GM21528 (cell line): ENCODE measurements at regions not wholly inside any gene's neighbourhood (a gene's known extent, or its start where the extent isn't known, plus 50 kb on each side); places are given as distances from the start of the nearest gene placed in this dataset.

ENCODE experiments used
- ATAC-seq: cut with Tn5 transposase; IDR thresholded peaks from one replicate; pipeline ENCODE4 v1.9.1; 2021; ENCODE audit warnings: mild to moderate bottlenecking, moderate library complexity; ENCODE audit not compliant: unreplicated experiment, low FRiP score

DNA sequence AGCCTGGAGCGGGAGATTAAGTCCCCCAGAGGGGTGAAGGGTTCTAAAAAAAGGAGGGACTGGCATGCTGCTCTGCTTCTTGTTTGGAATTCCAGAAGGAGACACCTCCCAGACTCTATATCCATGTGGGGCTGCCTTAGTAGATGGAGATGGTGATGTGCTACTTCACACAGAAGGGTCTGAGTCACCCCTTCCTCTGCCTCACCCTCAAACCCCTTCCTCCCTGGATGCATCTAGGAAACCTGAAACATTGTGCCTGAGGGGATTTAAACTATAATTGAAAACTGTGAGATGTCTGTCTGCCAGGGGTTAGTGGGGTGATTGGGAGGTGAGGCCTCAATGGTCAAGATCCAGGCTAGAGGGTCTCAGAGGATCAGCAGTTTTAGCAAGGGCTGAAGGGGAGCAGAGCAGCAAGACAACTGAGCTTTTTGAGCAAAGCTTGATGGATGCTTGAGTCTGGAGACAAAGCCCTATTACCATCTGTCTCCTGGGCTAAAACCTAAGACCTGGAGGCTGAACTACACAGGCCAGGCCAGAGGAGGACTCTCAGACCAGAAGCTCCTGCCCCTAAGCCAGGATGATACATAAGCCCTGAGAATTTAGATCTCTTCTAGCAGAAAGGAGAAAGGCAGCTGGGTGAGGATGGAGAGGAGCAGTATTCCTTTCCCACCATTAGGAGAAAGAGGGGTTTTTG, 314.7 kb upstream of the ATP2B1 start:
- no peak for ATAC-seq

DNA sequence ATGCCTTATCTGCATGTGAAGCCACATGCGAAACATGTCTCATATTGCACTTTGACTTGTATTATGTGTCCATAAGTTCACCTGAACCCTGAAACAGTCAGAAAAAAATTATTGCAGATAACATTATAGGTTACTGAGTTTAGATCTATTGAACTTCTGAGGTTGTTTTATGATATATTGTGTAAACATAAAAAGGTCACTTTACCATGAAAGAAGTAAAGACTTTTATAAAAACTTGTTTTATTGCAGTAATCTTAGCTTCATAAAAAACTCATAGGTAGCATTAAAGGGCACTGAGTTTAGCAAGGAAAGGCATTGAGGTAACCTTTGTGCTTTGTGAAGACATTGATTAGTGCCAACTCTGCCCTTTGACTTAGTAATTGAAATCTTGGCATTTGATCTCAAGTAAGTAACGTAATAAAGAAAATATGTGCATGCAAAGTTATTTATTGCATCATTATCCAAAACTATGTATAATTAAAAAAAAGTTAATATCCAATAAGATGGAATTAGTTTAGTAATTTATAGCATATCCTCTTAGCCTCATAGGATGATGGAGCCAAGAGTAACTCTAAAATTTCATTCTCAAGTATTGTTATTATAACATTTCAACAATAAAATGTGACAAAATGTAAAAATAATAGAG, 313.3 kb upstream of the ATP2B1 start:
- no peak for ATAC-seq

DNA sequence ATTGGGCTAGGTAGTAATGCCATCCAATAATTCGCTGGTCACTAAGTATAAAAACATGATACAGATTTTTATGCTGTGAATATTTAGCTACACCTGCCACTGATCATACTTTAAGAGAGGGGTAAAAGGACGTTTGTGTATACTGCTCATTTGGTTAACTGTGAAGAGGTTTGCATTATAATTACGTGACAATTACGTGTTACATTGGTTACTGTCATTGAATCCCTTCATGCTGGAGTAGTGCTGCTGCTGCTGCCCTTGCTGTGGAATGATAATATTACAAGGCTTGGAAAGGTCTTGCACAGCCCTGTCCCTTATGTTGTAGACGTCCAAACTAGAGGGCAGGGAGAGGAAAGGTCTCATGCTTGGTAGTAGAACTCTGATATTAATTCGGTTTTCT, 312.2 kb upstream of the ATP2B1 start:
- ATAC-seq, result no peak

DNA sequence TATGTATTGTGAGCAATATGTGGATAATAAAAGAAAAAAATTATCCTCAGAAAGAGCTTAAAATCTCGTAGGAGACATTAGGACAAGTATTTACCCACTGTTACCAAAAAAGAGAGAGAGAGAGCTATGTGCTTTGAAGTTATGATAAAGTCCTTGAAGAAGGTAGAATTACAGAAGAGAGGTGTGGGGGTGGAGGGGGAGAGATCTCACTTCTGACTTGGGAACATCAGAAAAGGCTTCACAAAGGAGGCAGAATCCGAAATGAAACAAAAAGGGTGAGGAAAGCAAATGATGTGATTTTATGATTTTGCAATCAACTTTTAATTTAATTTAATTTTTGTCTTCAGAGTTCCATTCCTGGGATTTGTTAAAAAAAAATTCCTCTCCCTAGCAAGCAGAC, 311.8 kb upstream of the ATP2B1 start:
- no peak for ATAC-seq

DNA sequence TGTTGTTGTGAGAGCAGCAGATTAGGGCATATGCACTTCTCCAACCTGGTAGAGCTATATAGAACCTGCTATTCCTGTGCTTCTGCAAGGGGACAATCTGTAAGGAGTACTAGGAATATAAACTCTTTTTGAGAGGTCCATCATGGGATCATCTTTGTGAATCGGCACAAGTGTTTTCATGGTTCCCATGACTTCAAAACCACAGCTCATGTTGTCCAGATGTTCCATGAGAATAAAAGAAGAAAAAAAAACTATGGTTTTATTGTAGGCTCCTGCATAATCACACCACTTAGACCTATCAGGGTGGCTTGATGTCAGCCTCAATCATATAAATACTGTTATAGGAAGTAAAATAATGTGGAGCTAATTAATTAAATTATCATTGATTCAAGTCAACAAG, 311.4 kb upstream of the ATP2B1 start:
- ATAC-seq, result no peak

DNA sequence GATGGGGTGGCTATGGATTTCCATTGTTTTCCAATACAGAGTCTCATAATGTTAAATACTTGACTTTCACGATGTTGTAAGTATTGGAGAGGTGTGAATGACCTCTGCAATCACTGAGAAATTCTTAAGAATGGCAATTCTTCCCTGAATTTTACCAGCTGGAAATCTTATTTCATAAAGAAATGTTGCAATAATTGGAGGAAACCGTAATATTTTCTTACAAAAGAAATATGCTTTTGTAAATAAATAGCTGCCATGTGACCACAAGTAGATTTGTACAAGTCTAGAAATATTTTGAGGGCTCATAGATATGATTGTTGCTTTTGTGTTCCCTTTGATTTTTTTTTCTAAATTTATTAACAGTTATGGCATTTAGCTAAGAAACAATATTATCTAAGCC, 308.7 kb upstream of the ATP2B1 start:
- no peak for ATAC-seq

DNA sequence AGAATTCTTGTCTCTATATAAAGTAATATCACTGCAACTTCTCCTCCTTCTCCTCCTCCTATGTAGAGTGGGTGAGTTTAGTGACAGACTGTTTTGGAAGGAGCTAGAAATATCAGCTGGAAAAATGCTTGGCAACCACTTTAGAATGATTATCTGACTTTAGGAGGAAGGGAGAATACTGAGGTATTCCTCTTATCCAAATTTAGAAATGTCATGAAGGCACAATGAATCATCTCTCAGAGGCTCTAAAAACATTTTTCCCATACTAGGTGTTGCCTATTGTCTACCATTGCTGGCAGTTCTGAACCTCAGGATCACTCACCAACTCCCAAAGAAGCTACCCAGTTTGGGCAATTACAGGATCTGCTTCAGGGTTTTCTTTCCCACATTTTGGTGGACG, 306.6 kb upstream of the ATP2B1 start:
- ATAC-seq, result no peak

DNA sequence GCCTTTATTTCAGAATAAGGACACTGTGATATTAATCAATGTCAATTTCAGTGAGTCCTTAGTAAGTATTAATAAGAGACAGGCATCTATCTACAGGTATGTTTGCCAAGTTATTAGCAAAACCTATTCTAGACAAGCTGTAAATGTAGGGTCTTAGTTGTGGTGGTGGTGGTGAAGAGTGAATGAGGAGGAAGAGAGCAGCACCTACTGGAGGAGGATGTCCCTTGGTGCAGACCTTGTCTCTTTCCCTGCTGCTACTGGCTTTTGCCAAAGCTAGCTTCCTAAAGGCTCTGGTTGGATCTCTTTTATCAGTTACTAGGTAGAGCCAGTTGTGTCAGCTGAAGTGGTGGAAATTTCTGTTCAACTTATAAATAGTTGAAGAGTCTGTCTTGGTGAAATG, 304.8 kb upstream of the ATP2B1 start:
- ATAC-seq, result peak; percentile 58

DNA sequence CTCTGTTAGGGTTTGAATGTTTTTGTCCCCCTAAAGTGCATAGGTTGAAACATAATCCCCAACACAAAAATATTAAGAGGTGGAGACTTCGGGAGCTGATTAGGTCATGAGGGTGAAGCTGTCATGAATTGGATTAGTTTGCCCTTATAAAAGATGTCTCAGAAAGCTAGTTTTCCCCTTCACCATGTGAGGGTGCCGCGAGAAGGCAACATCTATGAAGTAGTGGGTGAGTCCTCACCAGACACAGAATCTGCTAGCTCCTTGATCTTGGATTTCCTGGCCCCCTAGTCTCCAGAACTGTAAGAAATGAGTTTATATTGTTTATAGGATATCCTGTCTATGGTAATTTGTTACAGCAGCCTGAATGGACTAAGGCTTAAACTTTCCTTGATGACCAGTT, 301.5 kb upstream of the ATP2B1 start:
- no peak for ATAC-seq

DNA sequence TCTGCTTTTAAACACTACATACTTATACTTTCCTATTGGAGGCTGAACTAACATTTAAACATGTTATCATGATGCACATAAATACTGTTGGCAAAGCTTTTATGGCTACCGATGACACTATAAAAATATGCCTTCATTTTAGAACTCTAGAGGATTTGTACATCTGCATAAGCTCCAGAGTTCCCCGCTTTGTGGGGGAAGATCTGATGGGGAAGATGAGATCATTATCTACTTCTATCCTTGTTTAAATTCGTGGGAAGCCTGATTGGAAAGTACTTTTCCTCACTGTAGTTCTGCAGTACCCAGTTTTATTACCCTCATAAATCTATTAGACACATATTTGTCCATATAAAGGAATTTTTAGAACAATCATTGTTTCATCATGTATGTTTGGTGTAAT, 299.6 kb upstream of the ATP2B1 start:
- no peak for ATAC-seq

DNA sequence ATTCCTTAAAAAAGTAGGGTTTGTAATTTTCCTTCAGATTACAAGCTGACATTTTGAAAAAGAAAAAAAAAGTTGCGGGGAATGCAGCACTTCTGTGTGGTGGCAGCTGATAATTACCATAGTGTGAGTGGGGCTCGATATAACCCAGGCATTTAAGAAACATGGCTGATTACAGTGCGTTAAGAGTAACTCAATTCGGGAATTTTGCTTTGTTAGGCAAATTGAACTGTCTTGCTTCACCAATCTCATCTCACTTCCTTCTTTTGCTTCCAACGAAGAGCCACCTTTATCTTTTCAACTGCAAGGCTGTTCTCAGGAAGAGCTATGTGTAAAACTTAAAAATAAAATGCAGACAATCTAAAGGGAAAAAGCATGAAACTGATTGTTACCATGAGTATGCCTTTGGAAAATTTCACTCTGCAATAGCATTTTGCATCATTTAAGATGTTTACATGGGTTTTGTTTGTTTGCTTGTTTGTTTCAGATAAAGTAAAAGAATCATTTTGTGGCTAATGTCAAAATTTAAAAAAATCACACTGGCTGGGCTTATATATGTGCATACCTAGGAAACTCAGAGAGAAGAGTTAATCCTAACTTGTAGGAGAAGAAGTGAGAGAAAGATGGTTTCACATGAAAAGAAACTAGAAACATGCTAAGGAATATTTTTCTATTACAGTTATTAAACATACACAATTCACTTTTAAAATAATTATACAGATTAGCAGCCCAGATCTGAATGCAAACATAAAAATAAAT, 295.9 kb upstream of the ATP2B1 start:
- no peak for ATAC-seq

DNA sequence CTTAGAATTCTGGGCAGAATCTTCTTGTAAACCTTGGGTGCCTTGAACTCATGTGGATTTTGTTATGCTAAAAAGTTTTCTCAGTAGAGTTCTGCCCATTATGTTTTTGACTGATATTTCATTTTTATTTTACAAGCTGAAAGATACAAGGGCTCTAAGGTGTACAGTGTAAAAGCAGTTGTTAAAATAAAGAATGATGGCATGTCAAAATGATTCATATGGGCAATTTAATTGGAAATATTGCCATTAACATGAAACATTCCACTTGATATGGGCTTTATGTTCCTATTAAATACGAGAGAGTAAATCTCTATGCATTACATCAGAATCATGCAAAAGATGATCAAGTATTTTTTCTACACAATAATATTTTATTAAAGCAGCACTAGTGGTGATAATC, 295.1 kb upstream of the ATP2B1 start:
- ATAC-seq, result no peak

DNA sequence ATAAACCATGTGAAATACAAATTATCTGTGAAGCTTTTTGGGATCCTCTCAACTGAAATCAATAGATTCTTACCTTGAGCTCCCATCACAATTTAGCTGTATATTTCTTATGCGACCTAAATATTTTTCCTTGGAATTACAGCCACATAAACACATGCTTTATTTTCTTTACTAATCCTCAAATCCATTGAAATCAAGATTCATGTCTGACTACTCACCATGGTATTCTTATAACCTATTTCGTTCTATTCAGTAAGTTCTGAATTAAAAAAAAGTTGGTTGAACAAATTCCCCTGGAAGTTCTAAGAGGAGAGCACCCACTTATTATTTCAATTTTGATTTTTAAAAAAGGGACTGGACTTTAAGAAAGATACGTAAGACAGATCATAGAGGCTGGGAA, 292.1 kb upstream of the ATP2B1 start:
- no peak for ATAC-seq

DNA sequence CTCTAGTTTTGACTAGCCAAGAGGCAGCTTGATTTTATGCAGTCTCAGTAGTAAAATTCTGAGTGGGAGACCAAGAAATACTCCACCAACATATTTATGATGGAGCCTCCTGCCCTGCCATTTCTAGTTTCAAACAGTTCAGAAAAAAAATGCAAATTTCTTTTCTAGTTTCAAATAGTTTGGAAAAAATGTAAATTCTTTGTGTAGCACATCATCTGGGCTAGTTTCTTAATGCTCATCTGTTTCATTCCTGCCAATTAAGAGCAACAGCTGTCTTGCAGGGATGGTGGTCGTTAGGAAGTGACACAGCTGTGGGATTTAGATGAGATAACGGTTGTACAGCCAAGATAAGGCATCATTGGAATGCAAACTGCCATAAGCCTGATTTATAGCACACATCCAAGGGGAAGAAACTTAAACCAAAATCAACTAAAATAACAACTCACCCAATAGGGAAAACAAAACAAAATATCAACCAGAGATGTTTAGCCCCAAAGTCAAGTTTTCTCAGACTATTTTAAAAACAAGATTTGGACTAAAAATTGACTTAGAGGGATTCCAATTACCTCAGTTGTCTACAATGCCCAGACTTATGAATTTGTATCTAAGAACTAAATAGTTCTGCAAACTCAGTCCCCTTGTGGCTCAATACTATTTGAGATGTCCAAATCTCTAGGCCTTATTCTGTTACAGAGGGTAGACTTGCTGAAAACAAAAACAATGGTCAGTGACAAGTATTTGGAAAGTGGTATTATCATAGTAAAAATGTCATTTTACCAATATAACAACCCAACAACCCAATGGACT, 291.3 kb upstream of the ATP2B1 start:
- ATAC-seq, result no peak

DNA sequence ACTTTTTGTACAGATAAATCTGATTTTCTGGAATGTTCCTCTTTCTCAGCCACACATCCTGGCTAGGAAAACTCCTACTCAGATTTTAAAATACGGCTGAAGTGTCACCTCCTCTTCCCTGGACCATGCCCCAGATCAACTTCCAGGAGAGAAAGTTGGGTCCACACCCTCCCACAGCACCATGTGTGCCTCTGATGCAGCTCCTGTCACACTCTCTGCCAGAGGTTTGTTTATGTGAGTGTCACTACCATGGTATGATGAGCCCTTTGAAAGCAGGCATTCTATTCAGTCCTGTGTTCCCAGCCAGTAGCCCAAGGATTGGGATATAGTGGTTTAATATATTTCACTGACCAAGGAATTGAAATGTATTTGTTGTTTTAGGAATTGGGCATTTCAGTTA, 287.2 kb upstream of the ATP2B1 start:
- ATAC-seq, result no peak

DNA sequence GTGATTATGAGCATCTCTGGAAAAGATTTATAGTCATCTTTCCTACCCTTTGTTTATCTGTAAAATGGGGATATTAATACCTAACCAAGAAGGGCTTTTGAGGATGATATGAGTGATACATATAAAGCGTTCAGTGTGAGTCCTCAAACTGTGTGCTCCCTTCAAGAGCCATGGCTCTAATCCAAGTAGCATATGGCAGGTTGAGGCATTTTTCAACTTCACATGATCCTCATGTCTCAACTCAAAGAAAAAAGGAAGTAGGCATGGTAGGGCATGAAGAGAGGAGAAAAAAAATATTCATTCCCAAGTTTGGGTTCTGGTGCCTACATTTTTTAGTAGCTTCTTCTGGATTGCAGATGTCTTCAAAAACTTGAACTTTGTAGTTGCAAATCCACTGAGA, 286.3 kb upstream of the ATP2B1 start:
- ATAC-seq, result no peak

DNA sequence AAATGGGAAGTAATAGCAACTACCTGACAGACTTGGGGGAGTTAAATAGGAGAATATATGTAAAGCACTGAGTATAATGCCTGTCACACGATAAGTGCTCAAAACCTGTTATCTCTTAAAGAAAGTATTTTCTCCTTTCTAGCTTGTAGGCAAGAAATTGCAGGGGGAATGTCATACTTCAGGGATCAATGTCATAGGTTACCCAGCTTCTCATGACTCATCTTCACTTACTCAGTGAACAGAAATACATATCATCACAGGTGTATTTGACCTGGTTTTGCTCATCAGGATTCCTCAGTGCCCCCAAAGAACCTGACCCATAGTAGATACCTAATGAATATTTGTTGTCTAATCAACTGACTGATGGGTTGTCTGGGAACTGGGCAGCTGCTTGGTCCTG, 285.0 kb upstream of the ATP2B1 start:
- no peak for ATAC-seq

DNA sequence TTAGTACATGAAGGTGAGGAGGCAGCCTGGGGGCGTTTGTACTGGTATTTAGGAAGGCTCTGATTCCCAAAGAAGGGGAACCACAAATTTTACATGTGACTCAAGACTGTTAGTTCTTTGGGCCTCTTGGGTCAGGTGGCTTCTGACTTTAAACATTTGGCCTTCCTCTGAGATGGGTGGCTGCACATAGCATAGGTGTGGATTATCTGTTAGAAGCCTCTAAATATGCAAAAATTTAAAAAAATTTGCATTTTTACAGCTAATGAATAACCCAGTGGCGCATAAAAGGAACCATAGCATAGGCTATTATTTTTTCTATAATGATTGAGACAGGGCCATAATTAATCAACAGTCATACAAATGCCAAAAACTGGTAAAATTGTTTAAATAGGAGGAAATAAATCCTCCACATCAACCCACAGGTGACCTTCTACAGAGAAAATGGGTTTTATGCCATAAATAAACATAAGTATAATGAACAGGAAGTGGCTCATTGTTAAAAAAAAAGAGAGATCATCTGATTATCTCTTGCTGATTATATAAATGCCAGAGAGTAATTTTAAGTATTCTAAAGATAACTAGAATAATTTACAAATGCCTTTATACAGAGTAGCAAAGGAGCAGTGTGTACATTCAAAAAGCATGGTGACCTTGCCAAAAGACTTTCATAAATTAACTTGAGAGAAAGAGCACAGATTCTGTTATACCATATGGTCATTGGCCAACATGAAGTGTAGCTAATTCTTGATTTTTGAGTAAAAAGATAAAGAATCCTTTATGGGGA, 284.2 kb upstream of the ATP2B1 start:
- no peak for ATAC-seq

DNA sequence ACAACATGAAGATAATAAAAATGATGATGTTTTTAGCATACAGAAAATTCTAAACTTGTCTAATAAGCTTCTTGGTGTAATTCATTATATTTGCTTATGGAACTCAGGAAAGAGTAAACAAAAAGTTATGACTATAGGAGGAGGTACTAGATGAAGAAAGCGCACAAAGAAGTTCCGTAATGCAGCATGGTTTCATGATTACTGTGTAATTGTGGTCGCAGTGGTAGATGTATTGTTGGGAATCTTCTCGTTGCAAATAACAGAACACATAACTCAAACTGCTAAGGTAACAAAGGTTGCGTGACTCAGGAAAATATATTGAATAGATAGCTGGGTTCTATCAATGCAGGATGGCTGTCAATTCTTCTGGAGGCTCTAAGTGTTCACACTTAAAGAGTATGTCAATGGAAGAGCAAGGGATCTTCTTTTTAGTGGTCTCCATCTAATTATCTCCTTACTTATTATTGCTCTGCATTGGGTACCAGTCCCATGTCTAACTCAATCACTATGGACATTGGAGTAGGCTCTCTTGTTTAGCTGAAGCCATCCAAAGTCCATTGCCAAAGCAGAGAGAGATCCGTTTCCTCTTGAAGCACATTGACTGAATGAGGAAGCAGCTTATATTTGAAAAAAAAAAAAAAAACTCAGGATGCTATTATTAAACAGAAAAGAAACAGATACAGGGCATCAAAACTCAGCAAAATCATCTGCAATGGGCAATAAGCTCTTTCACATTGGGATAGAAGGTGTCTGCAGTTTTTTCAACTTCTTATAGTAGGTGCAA, 283.4 kb upstream of the ATP2B1 start:
- ATAC-seq, result no peak
